ENCODE measurements at regions not wholly inside any gene's neighbourhood (a gene's known extent, or its start where the extent isn't known, plus 50 kb on each side); places are given as distances from the start of the nearest gene placed in this dataset.

DNA sequence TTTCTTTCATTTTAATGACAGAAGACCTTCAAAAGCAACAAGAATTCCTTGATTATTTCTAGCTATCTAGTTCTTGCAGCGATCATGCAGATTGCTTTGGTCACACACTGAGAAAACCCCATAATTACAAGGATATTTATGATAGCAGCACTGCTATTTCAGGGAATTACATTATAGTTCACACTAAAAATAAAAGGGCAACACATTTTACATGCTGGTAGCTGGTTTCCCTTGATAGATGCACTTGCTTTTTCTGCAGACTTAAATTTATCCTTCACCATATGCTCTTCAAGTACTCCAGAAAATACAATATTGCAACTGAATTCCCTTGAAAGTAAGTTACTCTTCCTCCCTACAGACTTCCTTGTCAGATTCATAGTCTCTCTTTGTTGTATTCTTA, 751.1 kb downstream of the CCDC85A start:
- peaks cover 4 to 5% of the 10 kb centered on the region in 2 experiments for H3K4me1 Mint-ChIP-seq
- Histone ChIP-seq H2BK120ac (ENCODE audit: low read depth, low read length, poor library complexity, severe bottlenecking) (no peak overlapping the region), H3K23ac (ENCODE audit: insufficient read length, low read depth, low read length) (no peak overlapping the region), H2BK15ac (ENCODE audit: low read depth, low read length) (no peak overlapping the region), H4K91ac (ENCODE audit: insufficient read length, low read depth, low read length) (no peak overlapping the region), H3K4me1 (ENCODE audit: insufficient read depth, low read length) (no peaks in the 10 kb centered on the region), H4K20me1 (ENCODE audit: control insufficient read depth, insufficient read depth, insufficient read length) (no peaks in the 10 kb centered on the region), H3K27ac (ENCODE audit: insufficient read length, low read depth, low read length) (no peak overlapping the region), H2BK12ac (ENCODE audit: insufficient read length, low read depth, low read length) (no peak overlapping the region), H3K79me1 (ENCODE audit: insufficient read depth, low read depth, low read length, poor library complexity, severe bottlenecking) (no peaks in the 10 kb centered on the region), H2AFZ (ENCODE audit: low read length) (no peak overlapping the region), H2AK5ac (ENCODE audit: insufficient read length, low read length) (no peak overlapping the region), H3K18ac (ENCODE audit: insufficient read length, low read depth, low read length) (no peak overlapping the region), H3K14ac (ENCODE audit: insufficient read depth, low read length) (no peak overlapping the region), H3K9me3 (ENCODE audit: control insufficient read depth, low read depth, low read length) (no peaks in the 10 kb centered on the region), H3K79me2 (ENCODE audit: insufficient read depth, low read length) (no peaks in the 10 kb centered on the region), H3K4ac (ENCODE audit: low read depth, low read length) (no peak overlapping the region), H3K27me3 (ENCODE audit: insufficient read depth, low read length) (no peaks in the 10 kb centered on the region), H2BK20ac (ENCODE audit: low read depth, low read length, poor library complexity, severe bottlenecking) (no peak overlapping the region), H3K56ac (ENCODE audit: insufficient read length, low read depth, low read length) (no peak overlapping the region), H3K9ac (ENCODE audit: extremely low read depth, insufficient read length, low read length) (no peak overlapping the region), H3K23me2 (ENCODE audit: insufficient read length, low read depth, low read length, poor library complexity, severe bottlenecking) (no peaks in the 10 kb centered on the region), H3K4me2 (ENCODE audit: insufficient read depth, insufficient read length, low read length) (no peak overlapping the region), H4K8ac (replicated peaks; ENCODE audit: insufficient read length, low read depth, low read length) (no peak overlapping the region), H2BK5ac (ENCODE audit: insufficient read length, low read length) (no peak overlapping the region), H3T11ph (ENCODE audit: low read length) (no peak overlapping the region), H4K5ac (ENCODE audit: insufficient read length, low read depth, low read length) (no peak overlapping the region)
- no peak overlapping the region for H3K27ac Mint-ChIP-seq
- no peaks in the 10 kb centered on the region for H3K27me3 Mint-ChIP-seq (ENCODE audit: low read depth)
- H3K4me3 Mint-ChIP-seq = no peak overlapping the region
- WGBS (ENCODE audit: extremely low coverage, insufficient read length, low lambda C conversion rate) = no CpG with 5 or more reads among the region's 1 CpG
- no peak for DNase-seq
- H3K36me3 Mint-ChIP-seq (ENCODE audit: insufficient read depth in 1 of 3, low read depth in 3 of 3) = no peaks in the 10 kb centered on the region
- TF ChIP-seq, protein P1, sequence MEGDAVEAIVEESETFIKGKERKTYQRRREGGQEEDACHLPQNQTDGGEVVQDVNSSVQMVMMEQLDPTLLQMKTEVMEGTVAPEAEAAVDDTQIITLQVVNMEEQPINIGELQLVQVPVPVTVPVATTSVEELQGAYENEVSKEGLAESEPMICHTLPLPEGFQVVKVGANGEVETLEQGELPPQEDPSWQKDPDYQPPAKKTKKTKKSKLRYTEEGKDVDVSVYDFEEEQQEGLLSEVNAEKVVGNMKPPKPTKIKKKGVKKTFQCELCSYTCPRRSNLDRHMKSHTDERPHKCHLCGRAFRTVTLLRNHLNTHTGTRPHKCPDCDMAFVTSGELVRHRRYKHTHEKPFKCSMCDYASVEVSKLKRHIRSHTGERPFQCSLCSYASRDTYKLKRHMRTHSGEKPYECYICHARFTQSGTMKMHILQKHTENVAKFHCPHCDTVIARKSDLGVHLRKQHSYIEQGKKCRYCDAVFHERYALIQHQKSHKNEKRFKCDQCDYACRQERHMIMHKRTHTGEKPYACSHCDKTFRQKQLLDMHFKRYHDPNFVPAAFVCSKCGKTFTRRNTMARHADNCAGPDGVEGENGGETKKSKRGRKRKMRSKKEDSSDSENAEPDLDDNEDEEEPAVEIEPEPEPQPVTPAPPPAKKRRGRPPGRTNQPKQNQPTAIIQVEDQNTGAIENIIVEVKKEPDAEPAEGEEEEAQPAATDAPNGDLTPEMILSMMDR (conservative IDR thresholded peaks at IDR 0.05) = no peak
- H3K9me3 Mint-ChIP-seq = no peaks in the 10 kb centered on the region

Data from H9 (cell line).